Prostate gland (tissue), 2 donors: ENCODE measurements at regions not wholly inside any gene's neighbourhood (a gene's known extent, or its start where the extent isn't known, plus 50 kb on each side); places are given as distances from the start of the nearest gene placed in this dataset.

Source experiments
- DNase-seq: peaks from one replicate; pipeline ENCODE4 v3.0.0-alpha.2; 2019; ENCODE audit warnings: low spot score
- H3K27ac ChIP-seq, 2 donors: fragments of 200-600 bp; sonication (generic); 2 replicates each; pipeline ENCODE4 v1.5.1; 2017 to 2019
- H3K27me3 ChIP-seq: fragments of 200-600 bp; sonication (generic); replicated peaks from 2 replicates; pipeline ENCODE4 v1.5.1; 2019; ENCODE audit not compliant: insufficient read depth
- H3K36me3 ChIP-seq, 2 donors: fragments of 200-600 bp; sonication (generic); 1 replicate in 1 of 2; 2 replicates in 1 of 2; pipeline versions ENCODE4 v1.5.1 to v1.8.1; 2017 to 2019
- H3K4me1 ChIP-seq: fragments of 200-600 bp; sonication (generic); replicated peaks from 2 replicates; pipeline ENCODE4 v1.5.1; 2019
- H3K4me3 ChIP-seq, 2 donors: fragments of 200-600 bp; sonication (generic); 2 replicates each; pipeline ENCODE4 v1.5.1; 2017 to 2019
- H3K9me3 ChIP-seq: fragments of 200-600 bp; sonication (generic); 2 replicates; pipeline ENCODE4 v1.5.1; 2017
- CTCF ChIP-seq, 4 experiments: fragments of 200-600 bp in 2 of 4; fragments of 450-650 bp in 2 of 4; sonication (generic) in 2 of 4; IDR thresholded peaks; 1 replicate in 3 of 4; 2 replicates in 1 of 4; pipeline ENCODE4 v1.5.1; 2016 to 2019; ENCODE audit warnings: antibody characterized with exemption in 4 of 4, mild to moderate bottlenecking in 2 of 4, moderate library complexity in 2 of 4
- POLR2A ChIP-seq: fragments of 450-650 bp; IDR thresholded peaks from one replicate; pipeline ENCODE4 v1.6.1; 2016; ENCODE audit warnings: antibody characterized with exemption, mild to moderate bottlenecking
- POLR2AphosphoS5 ChIP-seq: sonication (generic); formaldehyde crosslinking; IDR thresholded peaks from one replicate; pipeline ENCODE4 v1.6.1; 2017; ENCODE audit warnings: antibody characterized with exemption
- WGBS: methylation state at CpG from one replicate; pipeline ENCODE4 v1.1.5; 2018; 5-methylcytosine and 5-hydroxymethylcytosine counted together
- intact Hi-C: fragments of 100-400 bp; cut with DNase I; formaldehyde crosslinking; loops from one replicate; pipeline ENCODE4 v1.14.2; 2022

GRCh38 chr15:29433507-29434248, 164.1 kb upstream of the NSMCE3 start:
- 82% methylated on average over 6 of the region's 6 CpGs for WGBS
- H3K4me3 ChIP-seq: no peak overlapping the region
- TF ChIP-seq POLR2A (no peak), CTCF (IDR thresholded peaks at IDR 0.05) (no peak), POLR2AphosphoS5 (no peak)
- no peaks in the 10 kb centered on the region for H3K4me1 ChIP-seq
- no peak for DNase-seq
- H3K36me3 ChIP-seq: no peaks in the 10 kb centered on the region
- H3K27me3 ChIP-seq: no peaks in the 10 kb centered on the region
- H3K9me3 ChIP-seq: no peaks in the 10 kb centered on the region
- intact Hi-C loops: no loop called here
- no peak overlapping the region for H3K27ac ChIP-seq

GRCh38 chr15:29433050-29433318, 163.4 kb upstream of the NSMCE3 start:
- no peaks in the 10 kb centered on the region for H3K4me1 ChIP-seq
- 45% methylated on average over 2 of the region's 2 CpGs for WGBS
- no peaks in the 10 kb centered on the region for H3K9me3 ChIP-seq
- intact Hi-C loops: no loop called here
- no peak for TF ChIP-seq POLR2A
- TF ChIP-seq CTCF (IDR thresholded peaks at IDR 0.05): no peak
- no peak for TF ChIP-seq POLR2AphosphoS5
- H3K4me3 ChIP-seq: no peak overlapping the region
- no peak overlapping the region for H3K27ac ChIP-seq
- DNase-seq: no peak
- no peaks in the 10 kb centered on the region for H3K27me3 ChIP-seq
- no peaks in the 10 kb centered on the region for H3K36me3 ChIP-seq

GRCh38 chr15:29432191-29433049, 162.8 kb upstream of the NSMCE3 start:
- DNase-seq: no peak
- Histone ChIP-seq H3K9me3 (no peaks in the 10 kb centered on the region), H3K36me3 (no peaks in the 10 kb centered on the region), H3K27me3 (no peaks in the 10 kb centered on the region), H3K4me3 (no peak overlapping the region), H3K4me1 (no peaks in the 10 kb centered on the region), H3K27ac (no peak overlapping the region)
- TF ChIP-seq CTCF (IDR thresholded peaks at IDR 0.05) (no peak), POLR2A (no peak), POLR2AphosphoS5 (no peak)
- WGBS: 94% methylated on average over 11 of the region's 11 CpGs
- intact Hi-C loops: no loop called here

GRCh38 chr15:29430831-29431230, 161.2 kb upstream of the NSMCE3 start:
- Histone ChIP-seq H3K36me3 (no peaks in the 10 kb centered on the region), H3K9me3 (no peaks in the 10 kb centered on the region), H3K27ac (no peak overlapping the region), H3K4me3 (no peak overlapping the region), H3K27me3 (no peaks in the 10 kb centered on the region), H3K4me1 (no peaks in the 10 kb centered on the region)
- DNase-seq: no peak
- 88% methylated on average over 10 of the region's 10 CpGs for WGBS
- intact Hi-C loops: no loop called here
- TF ChIP-seq POLR2A: no peak
- no peak for TF ChIP-seq POLR2AphosphoS5
- no peak for TF ChIP-seq CTCF (IDR thresholded peaks at IDR 0.05)

- Histone ChIP-seq H3K9me3 (no peaks in the 10 kb centered on the region), H3K27ac (no peak overlapping the region), H3K36me3 (no peaks in the 10 kb centered on the region), H3K4me1 (no peaks in the 10 kb centered on the region), H3K27me3 (no peaks in the 10 kb centered on the region), H3K4me3 (no peak overlapping the region)
- DNase-seq: no peak
- intact Hi-C loops: no loop called here
- TF ChIP-seq CTCF (IDR thresholded peaks at IDR 0.05): no peak
- no peak for TF ChIP-seq POLR2A
- no peak for TF ChIP-seq POLR2AphosphoS5
- WGBS: 79% methylated on average over 4 of the region's 4 CpGs
Measured at GRCh38 chr15:29430124-29430523, 160.5 kb upstream of the NSMCE3 start.
